HCT116 (cell line): ENCODE measurements at regions not wholly inside any gene's neighbourhood (a gene's known extent, or its start where the extent isn't known, plus 50 kb on each side); places are given as distances from the start of the nearest gene placed in this dataset.

Experiments used
- ATAC-seq: fragments of 200-7000 bp; cut with Tn5 transposase; 2 replicates; pipeline ENCODE4 v1.9.1; 2020; ENCODE audit warnings: mild to moderate bottlenecking, moderate library complexity
- BruUV-seq: library from RNA; stranded (reverse); fragments of 400-500 nt; replicated peaks from 2 replicates; lab custom pipeline; 2021; lab: Mats Ljungman, UMichigan
- CTCF ChIA-PET: fragments of 300-600 bp; sonication (Branson Sonifier 250); formaldehyde crosslinking; loops from one replicate; lab custom pipeline; 2021; ENCODE audit warnings: antibody characterized with exemption; lab: Charles Lee
- POLR2A ChIA-PET: fragments of 300-600, 350-600 bp; sonication (Branson Sonifier 250); formaldehyde crosslinking; loops from one replicate; lab custom pipeline; 2021; ENCODE audit warnings: antibody characterized with exemption; lab: Charles Lee
- RAD21 ChIA-PET, 2 experiments: fragments of 300-600 bp; sonication (Branson Sonifier 250); formaldehyde crosslinking; loops; one replicate each; lab custom pipeline; 2023; ENCODE audit warnings: low total read pairs in 2 of 2; ENCODE audit not compliant: uncharacterized antibody in 2 of 2, unreplicated experiment in 2 of 2, low non-redundant PET in 1 of 2; lab: Charles Lee
- DNase-seq: peaks from one replicate; pipeline ENCODE4 v3.0.0-alpha.2; 2010; ENCODE audit warnings: low read depth, low spot score
- H2AFZ ChIP-seq: fragments of 200-600 bp; shearing (Covaris generic), sonication (generic); 2 replicates; pipeline ENCODE4 v1.6.1; 2017; ENCODE audit warnings: low read depth, mixed run types, mixed read lengths, antibody characterized with exemption, low read length; ENCODE audit not compliant: poor library complexity, severe bottlenecking
- H3K27ac ChIP-seq: 2 replicates; pipeline ENCODE4 v1.5.1; 2012; ENCODE audit warnings: low read depth, low read length
- H3K27me3 ChIP-seq: fragments of 200-600 bp; sonication (generic); 2 replicates; pipeline ENCODE4 v1.6.1; 2016; ENCODE audit warnings: mixed run types, low read length, mixed read lengths; ENCODE audit not compliant: insufficient read depth
- H3K36me3 ChIP-seq, 2 experiments: fragments of 200-500 bp in 1 of 2; fragments of 200-600 bp in 1 of 2; sonication (Bioruptor generic) in 1 of 2; sonication (generic) in 1 of 2; 2 replicates each; pipeline versions ENCODE4 v1.5.1 to v1.6.1; 2014 to 2016; ENCODE audit warnings: low read length in 2 of 2, inconsistent platforms in 1 of 2, mixed read lengths in 1 of 2, mixed run types in 1 of 2; ENCODE audit not compliant: insufficient read depth in 2 of 2, control insufficient read depth in 1 of 2
- H3K4me1 ChIP-seq, 2 experiments: fragments of 200-600 bp in 1 of 2; sonication (generic) in 1 of 2; 2 replicates each; pipeline versions ENCODE4 v1.5.1 to v1.6.1; 2012 to 2017; ENCODE audit warnings: low read length in 2 of 2, inconsistent platforms in 1 of 2, mild to moderate bottlenecking in 1 of 2, mixed read lengths in 1 of 2, mixed run types in 1 of 2, moderate library complexity in 1 of 2; ENCODE audit not compliant: insufficient read depth in 2 of 2, control insufficient read depth in 1 of 2
- H3K4me2 ChIP-seq: fragments of 200-600 bp; sonication (generic); 2 replicates; pipeline ENCODE4 v1.6.1; 2017; ENCODE audit warnings: mixed run types, low read length, mixed read lengths
- H3K4me3 ChIP-seq, 2 experiments: fragments of 200-600 bp in 1 of 2; sonication (generic) in 1 of 2; replicated peaks in 1 of 2; 2 replicates each; pipeline ENCODE4 v1.5.1; 2011 to 2016; ENCODE audit warnings: low read length in 2 of 2, control low read depth in 1 of 2, low read depth in 1 of 2, mild to moderate bottlenecking in 1 of 2, mixed read lengths in 1 of 2, mixed run types in 1 of 2
- H3K79me2 ChIP-seq: fragments of 200-600 bp; sonication (generic); 2 replicates; pipeline ENCODE4 v1.6.1; 2017; ENCODE audit warnings: mild to moderate bottlenecking, mixed run types, low read length, moderate library complexity, mixed read lengths; ENCODE audit not compliant: insufficient read depth
- H3K9ac ChIP-seq: fragments of 200-600 bp; sonication (generic); 2 replicates; pipeline ENCODE4 v1.6.1; 2016; ENCODE audit warnings: low read length, mixed read lengths
- H3K9me2 ChIP-seq: fragments of 200-600 bp; sonication (generic), shearing (Covaris generic); 2 replicates; pipeline ENCODE4 v1.6.1; 2017; ENCODE audit warnings: mixed run types, mild to moderate bottlenecking, moderate library complexity; ENCODE audit not compliant: insufficient read depth
- H3K9me3 ChIP-seq, 2 experiments: fragments of 200-500 bp in 1 of 2; fragments of 200-600 bp in 1 of 2; sonication (Bioruptor generic) in 1 of 2; sonication (generic) in 1 of 2; 2 replicates each; pipeline ENCODE4 v1.6.1; 2014 to 2017; ENCODE audit warnings: low read length in 2 of 2, mixed read lengths in 2 of 2, inconsistent platforms in 1 of 2, low read depth in 1 of 2, mild to moderate bottlenecking in 1 of 2, mixed run types in 1 of 2, moderate library complexity in 1 of 2; ENCODE audit not compliant: control insufficient read depth in 1 of 2, insufficient read depth in 1 of 2
- H4K20me1 ChIP-seq: fragments of 200-600 bp; sonication (generic), shearing (Covaris generic); 2 replicates; pipeline ENCODE4 v1.6.1; 2017; ENCODE audit warnings: mixed run types, mild to moderate bottlenecking, moderate library complexity; ENCODE audit not compliant: insufficient read depth
- ATF3 ChIP-seq: IDR thresholded peaks from 2 replicates; pipeline ENCODE4 v1.6.1; 2012
- CTCF ChIP-seq, 3 experiments: fragments of 200-600 bp in 1 of 3; sonication (generic) in 1 of 3; IDR thresholded peaks in 2 of 3; conservative IDR thresholded peaks in 1 of 3; 2 replicates each; pipeline ENCODE4 v1.5.1; 2012 to 2017; ENCODE audit warnings: low read depth in 2 of 3, low read length in 2 of 3, antibody characterized with exemption in 1 of 3, borderline replicate concordance in 1 of 3, control low read depth in 1 of 3, mild to moderate bottlenecking in 1 of 3, mixed read lengths in 1 of 3, mixed run types in 1 of 3, moderate library complexity in 1 of 3; ENCODE audit not compliant: insufficient read depth in 1 of 3
- EGR1 ChIP-seq: IDR thresholded peaks from 2 replicates; pipeline ENCODE4 v1.6.1; 2012; ENCODE audit warnings: low read depth
- ELF1 ChIP-seq: IDR thresholded peaks from 2 replicates; pipeline ENCODE4 v1.6.1; 2012; ENCODE audit warnings: low read depth, borderline replicate concordance
- SIN3A ChIP-seq: IDR thresholded peaks from 2 replicates; pipeline ENCODE4 v1.6.1; 2012; ENCODE audit warnings: low read depth
- SRF ChIP-seq: IDR thresholded peaks from 2 replicates; pipeline ENCODE4 v1.6.1; 2012; ENCODE audit warnings: low read depth
- TCF7L2 ChIP-seq: IDR thresholded peaks from 2 replicates; pipeline ENCODE4 v1.7.0; 2011; ENCODE audit warnings: borderline replicate concordance, inconsistent platforms; ENCODE audit not compliant: insufficient read depth, insufficient read length; ENCODE audit errors: extremely low read depth
- ZBTB33 ChIP-seq: IDR thresholded peaks from 2 replicates; pipeline ENCODE4 v1.6.1; 2011; ENCODE audit warnings: mild to moderate bottlenecking, low read length, moderate library complexity; ENCODE audit not compliant: insufficient replicate concordance; ENCODE audit errors: extremely low read depth
- ZNF274 ChIP-seq: fragments of 200-500 bp; sonication (Bioruptor generic); IDR thresholded peaks from 2 replicates; pipeline ENCODE4 v1.6.1; 2014; ENCODE audit warnings: mild to moderate bottlenecking, low read depth, low read length, inconsistent platforms
- intact Hi-C: fragments of 100-400 bp; cut with micrococcal nuclease; formaldehyde crosslinking; loops from 2 replicates; pipeline ENCODE4 v1.10.0; 2022

GRCh38 chr13:60794751-60795150, 397.7 kb downstream of the TDRD3 start:
- no peak overlapping the region for H3K9ac ChIP-seq
- no peaks in the 10 kb centered on the region for H3K9me2 ChIP-seq
- H3K36me3 ChIP-seq = no peaks in the 10 kb centered on the region
- ChIA-PET POLR2A (no interaction called here), CTCF (no interaction called here), RAD21 (no interaction called here)
- no peak overlapping the region for H3K27ac ChIP-seq
- TF ChIP-seq ZNF274 (no peak), ZBTB33 (no peak), SIN3A (no peak), TCF7L2 (no peak), ELF1 (no peak), SRF (no peak), CTCF (IDR thresholded peaks at IDR 0.05 in 2 of 3, conservative IDR thresholded peaks at IDR 0.05 in 1 of 3; ENCODE audit: borderline replicate concordance in 1 of 3, insufficient read depth in 1 of 3, low read depth in 2 of 3, low read length in 2 of 3) (no peak), ATF3 (no peak), EGR1 (no peak)
- H3K4me2 ChIP-seq = no peak overlapping the region
- no peaks in the 10 kb centered on the region for H3K9me3 ChIP-seq
- no TSS peak for BruUV-seq
- ATAC-seq (no peak), DNase-seq (no peak)
- no peak overlapping the region for H2AFZ ChIP-seq
- no peaks in the 10 kb centered on the region for H4K20me1 ChIP-seq
- intact Hi-C loops = no loop called here
- no peaks in the 10 kb centered on the region for H3K27me3 ChIP-seq
- H3K4me1 ChIP-seq = no peaks in the 10 kb centered on the region
- H3K79me2 ChIP-seq = no peaks in the 10 kb centered on the region
- no peak overlapping the region for H3K4me3 ChIP-seq
